Muscle of leg (tissue), 3 donors: ENCODE measurements at regions not wholly inside any gene's neighbourhood (a gene's known extent, or its start where the extent isn't known, plus 50 kb on each side); places are given as distances from the start of the nearest gene placed in this dataset.
A peak's percentile ranks its signal among the peaks of the same experiment; 100 is the strongest.
"Not testable (repeated sequence)": the region's sequence is repeated elsewhere in the genome, so short reads cannot be mapped to it uniquely, and the experiment has no call there.

ENCODE experiments used
- DNase-seq: peaks from one replicate; pipeline ENCODE4 v3.0.0; 2013
- H3K27ac ChIP-seq: one replicate; pipeline ENCODE4 v1.5.1; 2013; ENCODE audit warnings: mild to moderate bottlenecking, low read length, control low read depth
- H3K27me3 ChIP-seq: one replicate; pipeline ENCODE4 v1.6.1; 2013; ENCODE audit warnings: low read length; ENCODE audit not compliant: control insufficient read depth, insufficient read depth
- H3K36me3 ChIP-seq: one replicate; pipeline ENCODE4 v1.6.1; 2013; ENCODE audit warnings: low read length; ENCODE audit not compliant: control insufficient read depth, insufficient read depth
- H3K4me1 ChIP-seq: one replicate; pipeline ENCODE4 v1.6.1; 2013; ENCODE audit warnings: low read length; ENCODE audit not compliant: control insufficient read depth, insufficient read depth
- H3K4me3 ChIP-seq: one replicate; pipeline ENCODE4 v1.5.1; 2013; ENCODE audit warnings: low read length, control low read depth
- H3K9me3 ChIP-seq: replicated peaks from 2 replicates; pipeline ENCODE4 v1.6.1; 2013; ENCODE audit warnings: low read depth, low read length; ENCODE audit not compliant: control insufficient read depth
- WGBS: methylation state at CpG from one replicate; pipeline ENCODE4 v1.1.5; 2013; ENCODE audit warnings: missing lambda C conversion rate; ENCODE audit not compliant: insufficient coverage; 5-methylcytosine and 5-hydroxymethylcytosine counted together

GRCh38 chrX:102784550-102784949 lies 64.0 kb downstream of the GPRASP3 start:
- H3K27me3 ChIP-seq = peaks cover 3% of the 10 kb centered on the region
- no peak for DNase-seq
- WGBS = 83% methylated on average over 2 of the region's 4 CpGs

GRCh38 chrX:102787283-102787682 lies 66.7 kb downstream of the GPRASP3 start:
- H3K36me3 ChIP-seq = no peaks in the 10 kb centered on the region
- 0% methylated on average over 1 of the region's 1 CpG for WGBS
- peaks cover 5% of the 10 kb centered on the region for H3K9me3 ChIP-seq

More at GRCh38 chrX:102784550-102784949, 64.0 kb downstream of the GPRASP3 start:
- H3K4me3 ChIP-seq = no peak overlapping the region
- no peaks in the 10 kb centered on the region for H3K36me3 ChIP-seq
- no peaks in the 10 kb centered on the region for H3K4me1 ChIP-seq
- H3K27ac ChIP-seq = no peak overlapping the region
- peaks cover under 1% of the 10 kb centered on the region for H3K9me3 ChIP-seq

GRCh38 chrX:102808336-102808735 lies 87.8 kb downstream of the GPRASP3 start:
- no peak overlapping the region for H3K27ac ChIP-seq
- WGBS = no CpG with 5 or more reads among the region's 1 CpG
- no peaks in the 10 kb centered on the region for H3K9me3 ChIP-seq
- no peaks in the 10 kb centered on the region for H3K4me1 ChIP-seq
- no peaks in the 10 kb centered on the region for H3K27me3 ChIP-seq
- DNase-seq = no peak
- H3K36me3 ChIP-seq = no peaks in the 10 kb centered on the region
- H3K4me3 ChIP-seq = no peak overlapping the region

More at GRCh38 chrX:102787283-102787682, 66.7 kb downstream of the GPRASP3 start:
- Histone ChIP-seq H3K27me3 (peaks cover 3% of the 10 kb centered on the region), H3K27ac (no peak overlapping the region), H3K4me1 (no peaks in the 10 kb centered on the region), H3K4me3 (no peak overlapping the region)
- DNase-seq = no peak

GRCh38 chrX:102818269-102818668 lies 97.7 kb downstream of the GPRASP3 start:
- H3K4me3 ChIP-seq, H3K36me3 ChIP-seq, H3K27ac ChIP-seq, DNase-seq, H3K9me3 ChIP-seq, H3K4me1 ChIP-seq: not testable (repeated sequence)
- WGBS = 25% methylated on average over 1 of the region's 2 CpGs
- peaks cover 10% of the 10 kb centered on the region for H3K27me3 ChIP-seq

- 40% methylated on average over 2 of the region's 5 CpGs for WGBS
- H3K36me3 ChIP-seq = no peaks in the 10 kb centered on the region
- no peak overlapping the region for H3K27ac ChIP-seq
- H3K4me1 ChIP-seq = no peaks in the 10 kb centered on the region
- peak; percentile 16 for DNase-seq
- peaks cover 11% of the 10 kb centered on the region for H3K27me3 ChIP-seq
- H3K9me3 ChIP-seq = no peaks in the 10 kb centered on the region
- no peak overlapping the region for H3K4me3 ChIP-seq
Measured at GRCh38 chrX:102832661-102833060, 104.4 kb upstream of the RAB40AL start.

- Histone ChIP-seq H3K36me3 (no peaks in the 10 kb centered on the region), H3K27me3 (peaks cover 11% of the 10 kb centered on the region), H3K9me3 (no peaks in the 10 kb centered on the region), H3K27ac (no peak overlapping the region), H3K4me1 (no peaks in the 10 kb centered on the region), H3K4me3 (no peak overlapping the region)
- no CpG with 5 or more reads among the region's 3 CpGs for WGBS
- DNase-seq = no peak
Measured at GRCh38 chrX:102833136-102833535, 103.9 kb upstream of the RAB40AL start.

GRCh38 chrX:102835504-102836146 lies 101.4 kb upstream of the RAB40AL start:
- peaks cover 2% of the 10 kb centered on the region for H3K36me3 ChIP-seq
- H3K27ac ChIP-seq = no peak overlapping the region
- peak; percentile 7 for DNase-seq
- no peak overlapping the region for H3K4me3 ChIP-seq
- H3K9me3 ChIP-seq = no peaks in the 10 kb centered on the region
- H3K4me1 ChIP-seq = no peaks in the 10 kb centered on the region
- H3K27me3 ChIP-seq = peaks cover 9% of the 10 kb centered on the region
- WGBS = 71% methylated on average over 3 of the region's 5 CpGs

GRCh38 chrX:102837847-102838246 lies 99.2 kb upstream of the RAB40AL start:
- Histone ChIP-seq H3K4me3 (no peak overlapping the region), H3K27ac (no peak overlapping the region), H3K27me3 (peaks cover 5% of the 10 kb centered on the region), H3K9me3 (no peaks in the 10 kb centered on the region), H3K36me3 (peaks cover 2% of the 10 kb centered on the region), H3K4me1 (no peaks in the 10 kb centered on the region)
- DNase-seq = no peak
- WGBS = no CpG with 5 or more reads among the region's 1 CpG

GRCh38 chrX:102840871-102841705 lies 96.0 kb upstream of the RAB40AL start:
- DNase-seq = no peak
- 63% methylated on average over 4 of the region's 6 CpGs for WGBS
- Histone ChIP-seq H3K4me3 (no peak overlapping the region), H3K27ac (no peak overlapping the region), H3K4me1 (no peaks in the 10 kb centered on the region), H3K9me3 (no peaks in the 10 kb centered on the region), H3K36me3 (peaks cover 2% of the 10 kb centered on the region), H3K27me3 (no peaks in the 10 kb centered on the region)

GRCh38 chrX:102841706-102842003 lies 95.4 kb upstream of the RAB40AL start:
- Histone ChIP-seq H3K27ac (no peak overlapping the region), H3K9me3 (no peaks in the 10 kb centered on the region), H3K36me3 (peaks cover 2% of the 10 kb centered on the region), H3K4me3 (no peak overlapping the region), H3K4me1 (no peaks in the 10 kb centered on the region), H3K27me3 (no peaks in the 10 kb centered on the region)
- WGBS = 80% methylated on average over 1 of the region's 2 CpGs
- no peak for DNase-seq
